Esophagus muscularis mucosa (tissue), 4 donors: ENCODE measurements at regions not wholly inside any gene's neighbourhood (a gene's known extent, or its start where the extent isn't known, plus 50 kb on each side); places are given as distances from the start of the nearest gene placed in this dataset.

ENCODE experiments used
- EP300 ChIP-seq: sonication (generic); formaldehyde crosslinking; IDR thresholded peaks from one replicate; pipeline ENCODE4 v1.6.1; 2017; ENCODE audit warnings: antibody characterized with exemption
- POLR2A ChIP-seq: fragments of 450-650 bp; IDR thresholded peaks from one replicate; pipeline ENCODE4 v1.6.1; 2017; ENCODE audit warnings: antibody characterized with exemption, moderate library complexity, mild to moderate bottlenecking, low read depth
- POLR2AphosphoS5 ChIP-seq, 2 donors: sonication (generic); formaldehyde crosslinking; IDR thresholded peaks; one replicate each; pipeline ENCODE4 v1.6.1; 2017; ENCODE audit warnings: antibody characterized with exemption in 2 of 2
- TF ChIP-seq, protein P1 (sequence below), 3 experiments: fragments of 200-600 bp in 2 of 3; fragments of 450-650 bp in 1 of 3; sonication (generic) in 2 of 3; IDR thresholded peaks; one replicate each; pipeline ENCODE4 v1.5.1; 2017 to 2019; ENCODE audit warnings: antibody characterized with exemption in 3 of 3, mild to moderate bottlenecking in 2 of 3, moderate library complexity in 1 of 3

GRCh38 chr22:23497016-23497885 lies 82.8 kb downstream of the IGLL1 start:
- TF ChIP-seq, protein P1, sequence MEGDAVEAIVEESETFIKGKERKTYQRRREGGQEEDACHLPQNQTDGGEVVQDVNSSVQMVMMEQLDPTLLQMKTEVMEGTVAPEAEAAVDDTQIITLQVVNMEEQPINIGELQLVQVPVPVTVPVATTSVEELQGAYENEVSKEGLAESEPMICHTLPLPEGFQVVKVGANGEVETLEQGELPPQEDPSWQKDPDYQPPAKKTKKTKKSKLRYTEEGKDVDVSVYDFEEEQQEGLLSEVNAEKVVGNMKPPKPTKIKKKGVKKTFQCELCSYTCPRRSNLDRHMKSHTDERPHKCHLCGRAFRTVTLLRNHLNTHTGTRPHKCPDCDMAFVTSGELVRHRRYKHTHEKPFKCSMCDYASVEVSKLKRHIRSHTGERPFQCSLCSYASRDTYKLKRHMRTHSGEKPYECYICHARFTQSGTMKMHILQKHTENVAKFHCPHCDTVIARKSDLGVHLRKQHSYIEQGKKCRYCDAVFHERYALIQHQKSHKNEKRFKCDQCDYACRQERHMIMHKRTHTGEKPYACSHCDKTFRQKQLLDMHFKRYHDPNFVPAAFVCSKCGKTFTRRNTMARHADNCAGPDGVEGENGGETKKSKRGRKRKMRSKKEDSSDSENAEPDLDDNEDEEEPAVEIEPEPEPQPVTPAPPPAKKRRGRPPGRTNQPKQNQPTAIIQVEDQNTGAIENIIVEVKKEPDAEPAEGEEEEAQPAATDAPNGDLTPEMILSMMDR (IDR thresholded peaks at IDR 0.05) = no peak
- TF ChIP-seq POLR2A = no peak
- TF ChIP-seq EP300 = no peak
- no peak for TF ChIP-seq POLR2AphosphoS5 (IDR thresholded peaks at IDR 0.05)
